ENCODE measurements at regions not wholly inside any gene's neighbourhood (a gene's known extent, or its start where the extent isn't known, plus 50 kb on each side); places are given as distances from the start of the nearest gene placed in this dataset.

DNA sequence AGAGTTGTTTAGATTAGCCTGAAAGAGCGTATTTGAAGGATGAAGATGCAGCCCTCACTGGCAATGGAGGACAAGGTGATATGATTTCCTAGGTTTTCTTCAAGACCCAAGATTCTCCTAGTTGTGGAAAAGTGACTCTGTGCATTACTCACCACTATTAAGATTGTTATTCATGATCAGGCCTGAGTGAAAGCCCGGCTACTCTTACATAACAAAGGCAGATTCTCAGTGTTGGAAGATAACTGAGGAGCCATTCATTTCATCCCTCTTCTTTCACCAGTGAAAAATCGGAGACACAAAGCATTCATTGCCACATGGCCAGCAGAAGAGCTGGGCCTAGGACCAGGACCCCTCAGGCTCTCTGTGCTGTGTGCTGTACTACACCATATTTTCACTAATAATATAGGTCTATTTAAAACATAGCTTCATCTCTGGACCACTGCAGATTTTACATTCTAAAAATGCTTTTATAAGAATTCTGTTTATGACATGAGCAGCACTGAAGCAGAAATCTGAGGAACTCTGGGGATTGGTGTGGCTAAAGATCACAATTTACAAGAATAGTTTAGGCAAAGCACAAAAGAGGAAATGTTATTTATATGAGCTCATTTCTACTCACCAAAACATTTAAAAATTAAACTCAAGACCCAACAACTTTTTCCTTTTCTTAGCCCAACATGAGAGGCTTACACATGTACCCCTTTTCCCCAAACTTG lies 181.9 kb upstream of the CCN2 start (continued):
- TF ChIP-seq, protein P1, sequence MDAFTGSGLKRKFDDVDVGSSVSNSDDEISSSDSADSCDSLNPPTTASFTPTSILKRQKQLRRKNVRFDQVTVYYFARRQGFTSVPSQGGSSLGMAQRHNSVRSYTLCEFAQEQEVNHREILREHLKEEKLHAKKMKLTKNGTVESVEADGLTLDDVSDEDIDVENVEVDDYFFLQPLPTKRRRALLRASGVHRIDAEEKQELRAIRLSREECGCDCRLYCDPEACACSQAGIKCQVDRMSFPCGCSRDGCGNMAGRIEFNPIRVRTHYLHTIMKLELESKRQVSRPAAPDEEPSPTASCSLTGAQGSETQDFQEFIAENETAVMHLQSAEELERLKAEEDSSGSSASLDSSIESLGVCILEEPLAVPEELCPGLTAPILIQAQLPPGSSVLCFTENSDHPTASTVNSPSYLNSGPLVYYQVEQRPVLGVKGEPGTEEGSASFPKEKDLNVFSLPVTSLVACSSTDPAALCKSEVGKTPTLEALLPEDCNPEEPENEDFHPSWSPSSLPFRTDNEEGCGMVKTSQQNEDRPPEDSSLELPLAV (CRISPR knock-in tag; conservative IDR thresholded peaks at IDR 0.05; ENCODE audit: low read depth), result no peak
- TF ChIP-seq, protein P2, sequence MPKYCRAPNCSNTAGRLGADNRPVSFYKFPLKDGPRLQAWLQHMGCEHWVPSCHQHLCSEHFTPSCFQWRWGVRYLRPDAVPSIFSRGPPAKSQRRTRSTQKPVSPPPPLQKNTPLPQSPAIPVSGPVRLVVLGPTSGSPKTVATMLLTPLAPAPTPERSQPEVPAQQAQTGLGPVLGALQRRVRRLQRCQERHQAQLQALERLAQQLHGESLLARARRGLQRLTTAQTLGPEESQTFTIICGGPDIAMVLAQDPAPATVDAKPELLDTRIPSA (CRISPR knock-in tag; IDR thresholded peaks at IDR 0.05; ENCODE audit: borderline replicate concordance), result no peak
- no peak for TF ChIP-seq PHF5A (CRISPR knock-in tag; IDR thresholded peaks at IDR 0.05; ENCODE audit: low read depth, unreplicated experiment)
- TF ChIP-seq, protein P3, sequence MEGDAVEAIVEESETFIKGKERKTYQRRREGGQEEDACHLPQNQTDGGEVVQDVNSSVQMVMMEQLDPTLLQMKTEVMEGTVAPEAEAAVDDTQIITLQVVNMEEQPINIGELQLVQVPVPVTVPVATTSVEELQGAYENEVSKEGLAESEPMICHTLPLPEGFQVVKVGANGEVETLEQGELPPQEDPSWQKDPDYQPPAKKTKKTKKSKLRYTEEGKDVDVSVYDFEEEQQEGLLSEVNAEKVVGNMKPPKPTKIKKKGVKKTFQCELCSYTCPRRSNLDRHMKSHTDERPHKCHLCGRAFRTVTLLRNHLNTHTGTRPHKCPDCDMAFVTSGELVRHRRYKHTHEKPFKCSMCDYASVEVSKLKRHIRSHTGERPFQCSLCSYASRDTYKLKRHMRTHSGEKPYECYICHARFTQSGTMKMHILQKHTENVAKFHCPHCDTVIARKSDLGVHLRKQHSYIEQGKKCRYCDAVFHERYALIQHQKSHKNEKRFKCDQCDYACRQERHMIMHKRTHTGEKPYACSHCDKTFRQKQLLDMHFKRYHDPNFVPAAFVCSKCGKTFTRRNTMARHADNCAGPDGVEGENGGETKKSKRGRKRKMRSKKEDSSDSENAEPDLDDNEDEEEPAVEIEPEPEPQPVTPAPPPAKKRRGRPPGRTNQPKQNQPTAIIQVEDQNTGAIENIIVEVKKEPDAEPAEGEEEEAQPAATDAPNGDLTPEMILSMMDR (CRISPR knock-in tag; IDR thresholded peaks at IDR 0.05), result no peak
- TF ChIP-seq, protein P4, sequence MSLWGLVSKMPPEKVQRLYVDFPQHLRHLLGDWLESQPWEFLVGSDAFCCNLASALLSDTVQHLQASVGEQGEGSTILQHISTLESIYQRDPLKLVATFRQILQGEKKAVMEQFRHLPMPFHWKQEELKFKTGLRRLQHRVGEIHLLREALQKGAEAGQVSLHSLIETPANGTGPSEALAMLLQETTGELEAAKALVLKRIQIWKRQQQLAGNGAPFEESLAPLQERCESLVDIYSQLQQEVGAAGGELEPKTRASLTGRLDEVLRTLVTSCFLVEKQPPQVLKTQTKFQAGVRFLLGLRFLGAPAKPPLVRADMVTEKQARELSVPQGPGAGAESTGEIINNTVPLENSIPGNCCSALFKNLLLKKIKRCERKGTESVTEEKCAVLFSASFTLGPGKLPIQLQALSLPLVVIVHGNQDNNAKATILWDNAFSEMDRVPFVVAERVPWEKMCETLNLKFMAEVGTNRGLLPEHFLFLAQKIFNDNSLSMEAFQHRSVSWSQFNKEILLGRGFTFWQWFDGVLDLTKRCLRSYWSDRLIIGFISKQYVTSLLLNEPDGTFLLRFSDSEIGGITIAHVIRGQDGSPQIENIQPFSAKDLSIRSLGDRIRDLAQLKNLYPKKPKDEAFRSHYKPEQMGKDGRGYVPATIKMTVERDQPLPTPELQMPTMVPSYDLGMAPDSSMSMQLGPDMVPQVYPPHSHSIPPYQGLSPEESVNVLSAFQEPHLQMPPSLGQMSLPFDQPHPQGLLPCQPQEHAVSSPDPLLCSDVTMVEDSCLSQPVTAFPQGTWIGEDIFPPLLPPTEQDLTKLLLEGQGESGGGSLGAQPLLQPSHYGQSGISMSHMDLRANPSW (CRISPR knock-in tag; IDR thresholded peaks at IDR 0.05; ENCODE audit: borderline replicate concordance), result no peak
- TF ChIP-seq ZNF24 (IDR thresholded peaks at IDR 0.05), result no peak

Measured in HepG2 (cell line).